EH (cell line): ENCODE measurements at regions not wholly inside any gene's neighbourhood (a gene's known extent, or its start where the extent isn't known, plus 50 kb on each side); places are given as distances from the start of the nearest gene placed in this dataset.

Experiments used
- DNase-seq: peaks from one replicate; pipeline ENCODE4 v3.0.0-alpha.2; 2015; ENCODE audit warnings: low read depth

DNA sequence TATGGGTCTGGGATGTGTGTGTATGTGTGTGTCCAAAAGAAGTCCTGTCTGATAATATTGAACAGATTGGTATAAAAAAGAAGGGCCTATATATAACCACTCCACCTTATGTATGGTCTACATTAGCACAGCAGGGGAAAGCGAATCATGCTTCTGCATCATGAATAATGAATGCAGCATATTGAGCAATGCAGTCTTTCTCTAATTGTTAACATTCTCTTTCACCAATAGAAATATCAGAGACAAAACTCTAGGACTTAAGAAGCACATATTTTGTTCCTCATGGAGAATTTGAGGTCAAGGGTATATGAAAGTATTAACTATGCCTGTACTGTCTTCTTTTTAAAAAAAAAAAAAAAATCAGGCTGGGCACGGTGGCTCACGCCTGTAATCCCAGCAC, 264.3 kb upstream of the NOCT start:
- DNase-seq = peak; percentile 50

DNA sequence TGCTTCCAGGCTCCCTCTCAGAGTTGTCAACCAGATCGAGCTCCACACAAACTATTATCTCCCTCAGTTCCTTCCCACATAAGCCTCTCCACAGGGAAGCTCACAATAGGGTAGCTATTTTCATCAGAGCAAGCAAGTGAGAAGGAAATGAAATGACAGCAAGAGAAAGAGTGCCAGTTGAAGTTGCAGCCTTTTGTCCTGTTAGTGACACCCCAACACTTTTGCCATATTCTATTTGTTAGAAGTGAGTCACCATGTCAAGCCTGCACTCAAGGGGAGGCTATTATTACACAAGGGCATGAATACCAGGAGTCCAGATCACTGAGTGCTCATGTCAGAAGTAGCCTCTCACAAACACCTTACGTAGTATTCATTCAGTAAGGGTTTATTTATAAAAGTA, 266.3 kb upstream of the NOCT start:
- peak; percentile 65 for DNase-seq

DNA sequence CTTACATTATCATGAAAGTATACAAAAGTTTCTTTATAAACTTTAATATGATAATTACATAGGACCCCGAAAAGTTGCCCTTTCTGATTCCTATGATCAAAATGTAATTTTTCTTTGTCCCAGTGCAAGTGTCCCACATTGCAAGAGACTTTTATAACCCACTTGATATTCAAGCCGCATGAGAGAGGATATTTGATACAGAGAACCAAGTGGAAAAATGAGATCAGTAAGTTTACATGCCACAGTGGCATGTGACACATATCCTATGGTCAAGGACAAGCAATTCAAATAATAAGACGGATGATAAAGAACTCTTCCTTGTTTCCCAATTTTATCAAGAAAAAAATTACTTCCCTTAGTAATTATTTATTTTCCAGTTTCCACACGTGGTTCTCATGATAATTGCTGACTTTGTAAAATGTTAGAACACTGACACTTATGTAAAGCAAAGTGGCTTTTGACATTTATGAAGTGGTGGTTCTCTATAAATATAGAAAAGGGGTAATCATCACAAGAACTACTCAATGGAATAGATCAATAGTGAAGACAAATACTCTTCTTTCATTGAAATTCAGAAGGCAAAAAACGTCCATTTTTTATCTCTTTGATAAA, 273.7 kb upstream of the NOCT start:
- no peak for DNase-seq

DNA sequence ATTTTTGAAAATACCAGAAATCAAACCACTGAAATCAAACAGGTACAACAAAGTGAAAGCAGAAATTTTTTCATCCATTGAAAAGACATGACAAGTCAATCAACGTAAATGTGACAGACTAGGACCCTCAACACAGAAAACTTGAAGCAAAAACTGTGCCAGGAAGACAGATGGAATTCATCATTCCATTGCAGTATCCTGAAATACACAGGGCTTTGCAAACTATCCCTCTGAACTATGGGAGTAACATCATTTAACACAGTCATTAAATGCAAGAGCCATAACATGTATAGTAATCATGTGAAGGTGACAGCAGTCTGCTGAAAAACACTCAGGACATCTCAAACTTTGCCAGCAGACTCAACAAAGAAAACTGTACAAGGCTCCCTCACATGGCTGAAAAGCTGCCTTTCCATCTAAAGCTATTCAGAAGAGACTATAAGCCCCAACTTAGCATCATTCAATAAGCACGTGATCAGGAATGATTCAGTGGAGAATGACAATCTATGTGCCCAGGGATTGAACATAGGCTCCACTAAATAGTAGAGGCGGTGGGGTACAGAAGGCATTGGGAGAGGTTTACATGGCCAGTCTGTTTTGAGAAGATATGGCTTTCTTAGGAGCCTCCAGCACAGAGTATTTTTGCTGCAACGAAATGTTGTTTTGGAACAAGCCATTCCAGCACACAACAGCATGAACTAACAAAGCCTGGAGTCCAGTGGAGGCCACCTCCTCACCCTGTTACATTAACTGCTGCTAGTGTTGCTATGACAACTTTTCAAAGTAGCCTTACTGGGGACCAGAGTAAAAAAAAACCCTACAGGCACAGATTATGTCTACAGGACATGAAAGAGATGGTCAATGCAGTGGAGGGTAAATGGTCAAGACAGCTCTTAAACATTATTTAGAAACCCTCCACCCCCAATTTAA, 274.5 kb upstream of the NOCT start:
- DNase-seq = no peak

DNA sequence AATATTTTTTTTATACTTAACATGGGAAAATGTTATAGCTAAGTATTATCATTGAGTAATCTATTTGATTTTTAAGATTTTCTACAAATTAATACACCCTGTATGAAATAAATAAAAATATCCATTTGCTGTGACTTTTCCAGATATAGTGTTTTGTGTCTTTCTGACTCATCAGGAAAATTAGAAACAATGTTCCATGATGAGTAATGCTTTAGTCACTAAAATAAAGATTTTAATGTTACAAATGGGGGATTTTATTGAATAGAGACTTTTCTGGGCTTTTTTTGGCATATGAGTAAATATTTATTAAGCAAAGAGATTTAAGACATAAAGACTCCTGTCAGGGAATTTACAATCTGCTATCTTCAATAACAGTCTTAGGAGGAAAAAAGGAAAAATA, 279.2 kb upstream of the NOCT start:
- DNase-seq = peak; percentile 55

DNA sequence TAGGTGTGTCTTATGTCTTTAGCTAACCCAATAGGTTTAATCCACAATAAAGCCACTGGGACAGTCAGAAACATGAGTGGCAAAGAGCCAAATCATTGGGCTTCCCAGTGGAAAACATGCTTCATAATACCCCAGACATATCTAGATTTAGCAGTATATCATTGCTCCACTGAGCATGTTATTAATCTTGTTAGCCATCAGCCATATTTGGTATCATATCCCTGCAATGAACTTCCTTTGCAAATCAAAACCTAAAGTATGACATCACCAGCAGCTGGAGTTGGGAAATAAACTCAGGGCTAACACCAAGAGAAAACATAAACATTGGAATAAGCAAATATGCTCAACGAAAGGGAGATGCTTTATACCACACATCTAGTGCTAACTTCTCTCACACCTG, 280.8 kb upstream of the NOCT start:
- DNase-seq = peak; percentile 62

DNA sequence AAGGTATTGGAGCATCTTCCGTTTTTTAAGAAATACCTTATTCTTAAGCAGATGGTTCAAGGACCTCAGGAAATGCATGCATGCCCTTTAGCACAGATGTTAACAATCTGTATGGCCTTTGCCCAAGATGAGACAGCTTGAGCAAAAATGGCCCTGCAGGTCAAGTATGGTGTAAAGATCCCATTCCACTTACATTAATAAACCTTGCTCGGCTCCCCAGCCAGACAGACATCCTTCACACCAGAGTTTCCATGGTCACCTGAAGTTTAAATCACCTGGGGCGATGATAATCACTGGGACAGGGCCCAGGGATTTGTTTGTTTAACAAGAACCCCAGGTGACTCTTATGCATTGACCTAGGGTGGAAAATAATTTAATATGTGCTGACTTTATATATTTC, 287.0 kb upstream of the NOCT start:
- DNase-seq = no peak

DNA sequence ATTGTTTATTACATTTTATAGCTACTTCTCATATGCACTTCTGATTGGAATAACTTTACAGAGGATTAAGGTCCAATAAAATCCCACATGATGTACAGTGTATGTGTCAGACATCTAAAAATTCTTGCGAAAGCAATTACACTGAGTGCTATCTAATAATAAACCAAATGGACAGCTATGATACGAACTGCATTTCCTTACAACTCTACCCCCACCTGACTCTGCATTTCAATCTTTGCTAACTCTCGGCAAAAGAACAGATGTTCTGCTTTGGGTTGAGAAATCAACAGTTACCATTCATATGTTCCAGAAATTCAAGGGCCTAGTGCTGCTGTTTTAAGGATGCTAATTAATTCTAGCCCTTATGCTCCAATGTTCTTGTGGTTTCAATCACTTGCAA, 287.9 kb upstream of the NOCT start:
- DNase-seq = no peak

DNA sequence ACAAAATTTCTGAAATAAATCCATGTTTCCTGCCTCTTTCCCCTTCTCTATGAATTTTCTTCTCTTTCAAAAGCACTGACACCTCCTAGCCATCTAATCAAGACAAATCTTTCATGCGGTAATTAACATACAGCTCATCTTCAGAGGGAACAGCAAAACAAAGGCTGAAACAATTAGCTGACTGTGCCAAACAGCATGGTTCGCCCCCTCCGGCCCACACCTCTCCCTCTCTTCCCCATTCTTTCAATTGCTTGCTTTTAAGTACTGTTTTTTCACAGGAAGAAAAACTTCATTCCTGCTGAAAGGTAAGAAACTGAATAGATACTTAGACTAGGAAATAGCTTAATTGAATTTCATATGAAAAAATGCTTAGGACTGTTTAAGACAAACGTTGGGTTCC, 291.1 kb upstream of the NOCT start:
- no peak for DNase-seq

DNA sequence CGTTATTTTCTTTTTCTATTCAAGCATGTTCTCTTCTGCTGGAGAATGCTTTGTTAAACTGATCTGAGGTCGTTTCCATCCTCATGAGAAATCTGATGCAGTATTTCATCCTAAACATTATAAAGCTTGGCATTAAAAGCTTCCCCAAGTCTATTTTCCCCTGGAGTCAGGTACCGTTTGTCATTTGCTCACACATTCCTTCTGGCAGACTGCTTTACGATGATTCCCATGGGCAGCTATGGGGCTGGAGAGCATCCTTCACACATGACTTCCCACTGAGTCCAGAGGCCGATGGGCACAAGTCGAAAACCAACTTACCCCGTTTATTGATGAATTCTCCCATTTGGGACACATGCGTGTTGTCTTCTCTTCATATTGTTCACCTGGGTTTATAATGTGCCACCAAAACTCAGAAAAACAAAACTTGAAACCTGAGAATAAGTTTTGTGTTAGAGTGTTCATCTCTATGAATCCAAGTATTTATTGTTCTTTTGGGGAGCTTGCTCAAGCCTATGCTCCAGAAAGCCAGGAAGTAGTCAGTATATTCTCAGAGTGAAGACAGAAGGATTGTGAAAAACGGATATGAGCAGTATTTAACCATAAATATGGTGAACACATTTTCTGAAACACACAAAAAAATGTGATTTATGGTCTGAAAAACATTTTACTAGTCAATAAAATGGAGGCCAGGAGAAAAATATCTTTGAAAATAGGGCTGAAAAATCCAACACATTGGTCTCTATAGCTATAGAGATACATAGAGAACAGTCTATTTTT, 298.8 kb upstream of the NOCT start:
- DNase-seq = no peak

DNA sequence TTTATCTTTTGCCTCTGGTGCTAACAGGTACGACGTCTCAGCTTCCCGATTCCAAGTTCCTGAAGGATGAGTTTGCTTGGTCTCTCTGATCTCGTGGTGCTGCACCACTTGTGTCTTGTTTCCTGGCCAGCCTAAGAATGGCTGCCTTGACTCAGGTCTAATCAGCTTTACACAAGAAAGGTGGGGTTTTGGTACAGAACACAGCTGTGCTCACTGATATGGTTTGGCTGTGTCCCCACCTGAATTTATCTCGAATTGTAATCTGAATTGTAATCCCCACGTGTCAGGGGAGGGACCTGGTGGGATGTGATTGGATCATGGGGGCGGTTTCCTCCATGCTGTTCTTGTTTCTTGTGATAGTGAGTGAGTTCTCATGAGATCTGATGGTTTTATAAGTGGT, 305.3 kb upstream of the NOCT start:
- DNase-seq = no peak

DNA sequence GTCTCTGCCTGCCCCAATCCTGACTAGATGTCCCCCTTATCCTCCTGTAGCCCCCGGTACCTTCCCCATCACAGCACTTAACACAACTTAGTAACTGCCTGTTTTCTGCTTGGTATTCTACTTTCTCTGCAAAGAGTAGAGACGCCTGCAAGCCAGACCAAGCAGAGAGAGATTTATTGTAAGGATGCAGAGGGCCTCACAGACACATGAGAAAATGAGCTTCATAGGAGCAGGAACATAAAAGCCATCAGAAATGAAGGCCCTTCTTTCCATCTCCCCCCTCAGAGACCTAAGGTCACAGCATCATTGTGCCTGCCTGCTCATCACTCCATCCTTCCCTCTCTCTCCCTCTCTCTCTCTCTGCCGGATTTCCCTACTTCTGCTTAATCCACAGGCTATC, 305.7 kb upstream of the NOCT start:
- DNase-seq = no peak

DNA sequence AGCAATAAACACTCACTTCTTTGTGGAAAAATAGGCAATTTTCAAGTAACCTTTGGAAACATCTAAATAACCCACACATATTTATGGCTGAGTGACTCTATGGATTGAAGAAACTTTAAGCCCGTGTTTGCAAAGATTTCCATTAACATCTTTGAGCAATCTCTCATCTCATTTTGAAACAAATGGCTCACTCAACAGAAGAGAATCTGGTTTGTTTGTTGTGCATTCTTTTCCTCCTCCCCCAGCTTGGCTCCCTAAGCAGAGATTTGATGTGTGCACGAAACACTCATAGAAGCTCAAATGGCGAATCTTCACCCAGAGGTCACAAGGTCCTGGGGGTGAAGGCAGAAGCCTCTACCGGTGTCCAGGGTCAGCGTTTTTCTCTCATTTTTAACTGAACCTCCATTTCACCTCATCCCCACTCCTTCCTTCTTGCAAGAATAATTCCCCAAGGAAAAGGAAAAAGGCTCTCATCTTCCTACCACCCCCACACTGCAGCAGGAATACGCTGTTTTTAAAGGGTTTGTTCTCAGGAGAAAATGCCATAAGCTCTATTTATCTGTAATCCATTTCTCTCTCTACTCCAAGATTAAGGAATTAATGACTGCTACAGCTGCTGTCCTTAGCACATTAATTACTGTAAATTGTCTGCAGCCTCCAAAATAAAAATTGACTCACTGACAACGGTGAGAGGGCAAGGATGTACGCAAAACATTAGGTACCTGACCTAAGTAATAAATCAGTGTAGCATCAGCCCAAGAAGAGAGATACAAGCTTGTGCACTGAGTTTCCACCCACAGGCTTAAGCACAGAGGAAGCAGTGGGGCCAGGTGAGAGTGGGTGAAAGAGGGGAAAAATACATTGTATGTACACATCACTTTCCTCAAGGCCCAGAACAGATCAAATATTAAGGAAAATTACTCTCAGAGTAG, 307.6 kb upstream of the NOCT start:
- no peak for DNase-seq

DNA sequence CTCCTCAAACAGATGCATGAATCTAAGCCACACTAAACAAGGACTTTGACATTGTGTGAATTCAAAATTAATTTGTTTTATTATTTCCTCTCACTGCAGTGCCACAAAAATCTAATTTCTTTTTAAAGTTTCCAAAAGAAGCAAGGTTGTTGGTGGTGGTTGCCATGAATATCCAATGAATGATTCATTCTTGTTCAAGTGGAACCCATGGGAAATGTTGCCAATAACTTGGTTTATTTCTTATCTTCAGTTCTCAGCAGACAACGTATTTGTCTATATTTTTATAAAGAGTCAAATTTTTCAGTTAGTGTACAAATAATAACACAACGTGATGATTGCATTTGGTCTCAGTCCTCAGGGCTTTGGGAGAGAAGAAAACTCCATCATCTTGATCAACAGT, 309.4 kb upstream of the NOCT start:
- DNase-seq = no peak

DNA sequence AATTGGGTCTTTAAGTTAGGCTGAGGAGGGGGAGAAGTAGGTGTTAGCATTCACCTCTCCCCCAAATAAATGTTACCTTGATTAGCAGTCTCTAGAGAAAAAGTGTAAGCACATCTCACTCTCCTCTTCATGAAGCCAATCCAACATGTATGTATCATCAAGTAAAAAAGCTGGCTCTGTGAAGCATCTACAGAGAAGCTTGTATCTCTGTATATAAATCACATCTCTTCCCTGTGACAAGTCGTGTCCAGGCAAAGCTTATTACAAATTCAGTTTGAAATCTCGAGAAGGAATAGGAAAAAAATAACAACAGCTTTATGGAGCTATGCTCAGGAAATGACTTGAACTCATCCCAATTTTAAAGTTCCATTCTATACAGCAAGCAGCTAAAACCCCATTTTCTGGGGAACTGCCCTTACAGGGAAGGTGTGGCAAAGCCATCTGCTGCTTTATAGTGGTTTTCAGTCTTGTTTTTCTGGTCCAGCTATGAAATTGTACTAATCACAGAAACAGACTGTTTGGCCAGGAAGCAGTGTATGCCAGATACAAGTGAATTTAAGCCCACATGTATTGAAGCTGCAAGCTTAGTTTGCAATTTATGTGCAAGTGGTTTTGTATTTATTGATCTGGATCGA, 313.3 kb upstream of the NOCT start:
- no peak for DNase-seq

DNA sequence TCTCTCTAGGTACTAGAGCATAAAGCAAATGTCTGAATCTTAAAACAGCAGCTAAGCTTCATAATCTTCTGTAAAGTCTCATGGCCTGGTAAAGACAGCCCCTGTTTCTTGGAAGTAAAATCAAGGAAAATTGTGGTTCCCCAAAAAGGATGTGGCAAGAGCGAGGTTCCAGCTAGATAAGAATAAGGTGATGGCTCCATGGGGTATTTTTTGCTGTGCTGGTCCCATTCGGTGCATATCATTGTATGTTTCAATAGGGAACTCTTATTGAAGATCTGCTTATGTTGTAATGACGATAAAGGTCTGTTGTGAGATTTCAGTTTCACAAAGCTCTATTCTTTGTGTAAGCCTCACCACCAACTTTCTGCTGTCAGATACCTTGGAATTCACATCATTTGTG, 316.9 kb upstream of the NOCT start:
- no peak for DNase-seq

DNA sequence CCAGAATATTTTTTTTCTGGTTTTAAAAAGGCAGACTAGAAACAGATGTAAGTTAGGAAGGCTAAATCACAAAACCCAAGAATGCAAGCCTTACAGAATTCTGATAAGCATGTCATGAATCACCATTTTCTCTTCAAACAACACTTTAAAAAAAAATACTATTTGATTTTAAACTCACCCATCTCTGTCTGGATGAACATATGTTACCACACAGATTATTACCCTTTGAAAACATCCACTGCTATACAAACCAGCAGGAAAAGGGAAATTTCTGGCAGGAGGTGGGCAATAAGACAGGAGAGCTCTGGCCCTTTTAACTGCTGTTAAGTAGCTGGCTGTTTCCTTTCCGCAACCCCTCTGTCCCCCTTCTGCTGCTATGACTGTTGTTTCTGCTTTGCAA, 317.7 kb upstream of the NOCT start:
- DNase-seq = peak; percentile 29

DNA sequence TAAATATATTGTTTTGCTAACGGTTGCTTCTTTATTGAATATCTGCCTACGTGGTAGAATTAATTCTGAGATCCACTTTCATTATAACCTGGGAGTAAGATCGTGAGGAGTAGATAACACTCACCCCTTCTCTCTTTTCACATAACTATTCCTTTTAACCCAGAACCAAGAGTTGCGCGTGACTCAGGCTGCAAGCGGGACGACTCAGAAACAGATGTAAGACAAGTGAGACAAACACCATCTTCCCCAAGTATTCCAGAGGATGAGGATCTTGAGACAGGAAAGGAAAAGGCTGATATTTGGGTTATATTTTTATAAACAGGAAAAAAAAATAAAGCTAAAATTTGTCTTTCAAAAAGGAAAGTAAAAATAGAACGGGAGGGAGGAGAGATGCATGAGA, 318.8 kb upstream of the NOCT start:
- peak; percentile 30 for DNase-seq

DNA sequence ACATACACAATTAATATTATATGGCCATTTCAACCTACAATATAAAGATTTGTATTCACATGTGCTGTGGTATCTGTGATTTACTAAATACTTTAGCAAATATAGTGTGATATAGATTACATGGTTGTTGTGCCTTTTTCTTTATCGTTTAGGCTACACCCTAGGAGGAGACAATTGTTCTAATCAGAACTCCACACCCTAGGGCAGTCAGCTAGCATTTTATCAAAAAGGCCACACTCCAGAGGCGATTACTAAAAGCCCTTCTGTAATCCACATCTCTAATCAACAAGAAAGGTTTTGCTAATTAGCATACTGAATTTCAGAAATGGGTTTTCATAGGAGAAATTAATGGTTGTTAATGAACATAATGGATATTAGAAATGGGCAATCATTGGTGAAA, 319.5 kb upstream of the NOCT start:
- no peak for DNase-seq

DNA sequence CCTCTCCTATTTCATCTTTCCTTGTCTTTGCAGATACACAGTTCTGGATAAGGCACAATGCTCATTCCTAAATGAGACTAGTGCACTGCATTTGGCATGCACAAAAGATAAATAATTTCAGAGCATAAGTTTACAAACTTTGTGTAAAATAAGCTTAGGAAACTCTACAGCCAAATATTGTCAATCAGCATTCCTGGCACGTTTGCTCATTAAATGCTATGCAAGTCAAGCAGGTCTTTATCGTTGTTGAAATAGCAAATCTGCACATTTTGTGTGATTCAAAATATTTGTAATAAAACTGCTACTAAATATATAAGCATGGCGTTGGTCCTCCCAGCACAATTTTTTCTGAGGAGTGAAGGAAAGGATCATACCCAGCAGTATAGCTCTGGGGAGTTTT, 322.1 kb upstream of the NOCT start:
- DNase-seq = no peak

DNA sequence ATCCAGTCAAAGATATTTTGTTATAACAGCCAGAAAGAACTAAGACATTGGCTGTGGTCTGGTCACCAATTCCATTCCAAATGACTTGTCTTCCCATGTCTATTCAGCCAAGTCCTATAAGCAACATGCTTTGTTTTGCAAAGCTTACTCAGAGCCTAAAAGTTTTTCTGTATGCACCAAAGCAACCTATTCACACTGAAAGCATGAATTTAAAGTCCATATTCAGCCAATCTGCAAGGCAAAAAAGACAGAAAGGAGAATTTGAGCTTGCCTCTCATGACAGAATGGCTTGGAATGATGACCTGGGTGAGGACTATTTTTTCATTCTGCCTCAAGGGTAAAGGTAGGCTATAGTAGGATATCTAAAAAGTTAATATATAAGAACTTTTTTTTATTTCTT, 323.2 kb upstream of the NOCT start:
- DNase-seq = peak; percentile 27
